CD14-positive monocyte (primary cell): ENCODE measurements at regions not wholly inside any gene's neighbourhood (a gene's known extent, or its start where the extent isn't known, plus 50 kb on each side); places are given as distances from the start of the nearest gene placed in this dataset.

Source experiments
- DNase-seq, 3 donors: peaks; one replicate each; pipeline ENCODE4 v3.0.0-alpha.2; 2011 to 2022
- H2AFZ ChIP-seq: 2 replicates; pipeline ENCODE4 v1.6.0; 2012; ENCODE audit warnings: mild to moderate bottlenecking, low read depth, low read length, inconsistent platforms; ENCODE audit not compliant: insufficient read depth, poor library complexity, severe bottlenecking
- H3K27ac ChIP-seq, 2 donors: 1 replicate in 1 of 2; 2 replicates in 1 of 2; pipeline ENCODE4 v1.5.1; 2012 to 2013; ENCODE audit warnings: low read length in 2 of 2, control low read depth in 1 of 2, inconsistent platforms in 1 of 2, low read depth in 1 of 2, mild to moderate bottlenecking in 1 of 2
- H3K27me3 ChIP-seq, 2 donors: one replicate each; pipeline versions ENCODE4 v1.6.0 to v1.6.1; 2011 to 2013; ENCODE audit warnings: low read length in 2 of 2; ENCODE audit not compliant: control insufficient read depth in 2 of 2, insufficient read depth in 2 of 2
- H3K36me3 ChIP-seq, 2 donors: replicated peaks in 1 of 2; 1 replicate in 1 of 2; 2 replicates in 1 of 2; pipeline versions ENCODE4 v1.5.1 to v1.6.1; 2012 to 2013; ENCODE audit warnings: low read length in 2 of 2, control low read depth in 1 of 2, inconsistent platforms in 1 of 2, mild to moderate bottlenecking in 1 of 2; ENCODE audit not compliant: insufficient read depth in 2 of 2, control insufficient read depth in 1 of 2
- H3K4me1 ChIP-seq, 2 donors: 1 replicate in 1 of 2; 2 replicates in 1 of 2; pipeline versions ENCODE4 v1.5.1 to v1.6.1; 2012 to 2013; ENCODE audit warnings: low read length in 2 of 2, control low read depth in 1 of 2, inconsistent platforms in 1 of 2, mild to moderate bottlenecking in 1 of 2, moderate library complexity in 1 of 2; ENCODE audit not compliant: insufficient read depth in 2 of 2, control insufficient read depth in 1 of 2
- H3K4me2 ChIP-seq: replicated peaks from 2 replicates; pipeline ENCODE3; 2012; ENCODE audit warnings: low read length, moderate library complexity, mild to moderate bottlenecking; ENCODE audit not compliant: poor library complexity, severe bottlenecking; ENCODE audit errors: extremely low read depth
- H3K4me3 ChIP-seq, 3 experiments: fragments of 200-600 bp in 1 of 3; sonication (generic) in 1 of 3; replicated peaks in 1 of 3; 1 replicate in 2 of 3; 2 replicates in 1 of 3; pipeline ENCODE4 v1.5.1; 2011 to 2013; ENCODE audit warnings: low read length in 3 of 3, mild to moderate bottlenecking in 3 of 3, control low read depth in 2 of 3, low read depth in 2 of 3, inconsistent platforms in 1 of 3, moderate library complexity in 1 of 3
- H3K79me2 ChIP-seq: 2 replicates; pipeline ENCODE4 v1.6.0; 2012; ENCODE audit warnings: mild to moderate bottlenecking, control low read depth, inconsistent platforms, low read length, moderate library complexity; ENCODE audit not compliant: insufficient read depth
- H3K9ac ChIP-seq: 2 replicates; pipeline ENCODE4 v1.6.0; 2017; ENCODE audit warnings: low read length, mild to moderate bottlenecking; ENCODE audit not compliant: insufficient read depth, poor library complexity, severe bottlenecking
- H3K9me3 ChIP-seq, 2 donors: replicated peaks in 1 of 2; 1 replicate in 1 of 2; 2 replicates in 1 of 2; pipeline versions ENCODE4 v1.5.1 to v1.6.1; 2012 to 2013; ENCODE audit warnings: low read length in 2 of 2, control low read depth in 1 of 2; ENCODE audit not compliant: control insufficient read depth in 1 of 2, insufficient read depth in 1 of 2
- H4K20me1 ChIP-seq: 2 replicates; pipeline ENCODE4 v1.6.0; 2012; ENCODE audit warnings: mild to moderate bottlenecking, low read length, control low read depth, moderate library complexity; ENCODE audit not compliant: insufficient read depth
- H3K27ac Mint-ChIP-seq, 7 donors: one replicate each; pipeline ENCODE4 v1.8.0; 2020; ENCODE audit warnings: mild to moderate bottlenecking in 7 of 7, mixed read lengths in 7 of 7, moderate library complexity in 6 of 7, inconsistent platforms in 2 of 7
- H3K27me3 Mint-ChIP-seq, 3 donors: one replicate each; pipeline ENCODE4 v1.8.0; 2021 to 2022; ENCODE audit warnings: low read depth in 3 of 3, mild to moderate bottlenecking in 3 of 3, mixed read lengths in 3 of 3, moderate library complexity in 3 of 3, inconsistent platforms in 1 of 3
- H3K36me3 Mint-ChIP-seq, 2 donors: one replicate each; pipeline ENCODE4 v1.8.0; 2020; ENCODE audit warnings: mixed read lengths in 2 of 2, inconsistent platforms in 1 of 2, mild to moderate bottlenecking in 1 of 2
- H3K4me1 Mint-ChIP-seq: one replicate; pipeline ENCODE4 v1.8.0; 2020; ENCODE audit warnings: mild to moderate bottlenecking, mixed read lengths
- H3K4me3 Mint-ChIP-seq, 2 donors: one replicate each; pipeline ENCODE4 v1.8.0; 2020; ENCODE audit warnings: mild to moderate bottlenecking in 2 of 2, mixed read lengths in 2 of 2, moderate library complexity in 1 of 2
- H3K9me3 Mint-ChIP-seq, 7 donors: one replicate each; pipeline ENCODE4 v1.8.0; 2020 to 2022; ENCODE audit warnings: mixed read lengths in 7 of 7, mild to moderate bottlenecking in 6 of 7, moderate library complexity in 6 of 7, inconsistent platforms in 2 of 7
- CTCF ChIP-seq: fragments of 200-600 bp; IDR thresholded peaks from one replicate; pipeline ENCODE4 v1.8.0; 2022; ENCODE audit warnings: antibody characterized with exemption, mild to moderate bottlenecking
- WGBS: methylation state at CpG from one replicate; pipeline ENCODE4 v1.1.5; 2013; ENCODE audit warnings: missing lambda C conversion rate; ENCODE audit not compliant: insufficient coverage; 5-methylcytosine and 5-hydroxymethylcytosine counted together
- intact Hi-C, 2 donors: fragments of 100-400 bp; cut with micrococcal nuclease; formaldehyde crosslinking; loops; one replicate each; pipeline versions ENCODE4 v1.15.0 to v1.15.1; 2023

GRCh38 chr1:222189218-222189617 is 358.7 kb downstream of the HHIPL2 start:
- Mint-ChIP-seq H3K27me3 (peaks cover 0 to 2% (median 0%) of the 10 kb centered on the region in 3 donors), H3K4me1 (no peaks in the 10 kb centered on the region), H3K36me3 (no peaks in the 10 kb centered on the region), H3K27ac (no peak overlapping the region), H3K4me3 (no peak overlapping the region), H3K9me3 (peaks cover 0 to 10% (median 2%) of the 10 kb centered on the region in 7 donors)
- Histone ChIP-seq H3K9me3 (peaks cover 0 to 4% of the 10 kb centered on the region in 2 donors), H3K4me1 (no peaks in the 10 kb centered on the region), H4K20me1 (no peaks in the 10 kb centered on the region), H3K36me3 (no peaks in the 10 kb centered on the region), H3K79me2 (no peaks in the 10 kb centered on the region), H2AFZ (no peak overlapping the region), H3K4me3 (no peak overlapping the region), H3K9ac (no peak overlapping the region), H3K4me2 (no peak overlapping the region), H3K27ac (no peak overlapping the region), H3K27me3 (no peaks in the 10 kb centered on the region)
- intact Hi-C loops = no loop called here
- no peak for TF ChIP-seq CTCF
- no peak for DNase-seq
- no CpG with 5 or more reads among the region's 1 CpG for whole genome bisulfite sequencing

GRCh38 chr1:222187566-222188332 is 360.2 kb downstream of the HHIPL2 start:
- intact Hi-C loops = no loop called here

More at GRCh38 chr1:222187566-222188332, 360.2 kb downstream of the HHIPL2 start:
- Mint-ChIP-seq H3K4me1 (no peaks in the 10 kb centered on the region), H3K36me3 (no peaks in the 10 kb centered on the region), H3K4me3 (no peak overlapping the region), H3K27ac (no peak overlapping the region), H3K9me3 (peaks cover 4 to 18% (median 7%) of the 10 kb centered on the region in 7 donors), H3K27me3 (peaks cover 0 to 2% (median 0%) of the 10 kb centered on the region in 3 donors)
- no peak for TF ChIP-seq CTCF
- Histone ChIP-seq H3K79me2 (no peaks in the 10 kb centered on the region), H4K20me1 (no peaks in the 10 kb centered on the region), H3K9ac (no peak overlapping the region), H3K27me3 (no peaks in the 10 kb centered on the region), H3K4me2 (no peak overlapping the region), H3K4me3 (no peak overlapping the region), H3K27ac (no peak overlapping the region), H3K9me3 (peaks cover 0 to 4% of the 10 kb centered on the region in 2 donors), H2AFZ (no peak overlapping the region), H3K36me3 (no peaks in the 10 kb centered on the region), H3K4me1 (no peaks in the 10 kb centered on the region)
- DNase-seq = no peak
- 94% methylated on average over 3 of the region's 6 CpGs for WGBS
